Adipocyte (in vitro differentiated cells): ENCODE measurements at regions not wholly inside any gene's neighbourhood (a gene's known extent, or its start where the extent isn't known, plus 50 kb on each side); places are given as distances from the start of the nearest gene placed in this dataset.
A peak's percentile ranks its signal among the peaks of the same experiment; 100 is the strongest.

ENCODE experiments used
- DNase-seq: peaks from one replicate; pipeline ENCODE4 v3.0.0-alpha.2; 2015; ENCODE audit warnings: low read depth
- H3K27me3 ChIP-seq: replicated peaks from 2 replicates; pipeline ENCODE4 v1.7.0; 2013; ENCODE audit warnings: mild to moderate bottlenecking, low read length, moderate library complexity; ENCODE audit not compliant: control insufficient read depth, insufficient read depth
- H3K36me3 ChIP-seq: 2 replicates; pipeline ENCODE4 v1.7.0; 2013; ENCODE audit warnings: low read length, mild to moderate bottlenecking, moderate library complexity; ENCODE audit not compliant: control insufficient read depth, insufficient read depth, severe bottlenecking
- H3K4me1 ChIP-seq: 2 replicates; pipeline ENCODE4 v1.7.0; 2013; ENCODE audit warnings: mild to moderate bottlenecking, low read length, moderate library complexity; ENCODE audit not compliant: control insufficient read depth, insufficient read depth
- H3K4me3 ChIP-seq: 2 replicates; pipeline ENCODE4 v1.7.0; 2013; ENCODE audit warnings: mild to moderate bottlenecking, low read length, moderate library complexity
- H3K9ac ChIP-seq: 2 replicates; pipeline ENCODE4 v1.7.0; 2013; ENCODE audit warnings: mild to moderate bottlenecking, low read length, moderate library complexity
- H3K9me3 ChIP-seq: 2 replicates; pipeline ENCODE4 v1.7.0; 2013; ENCODE audit warnings: mild to moderate bottlenecking, low read length, moderate library complexity; ENCODE audit not compliant: control insufficient read depth

DNA sequence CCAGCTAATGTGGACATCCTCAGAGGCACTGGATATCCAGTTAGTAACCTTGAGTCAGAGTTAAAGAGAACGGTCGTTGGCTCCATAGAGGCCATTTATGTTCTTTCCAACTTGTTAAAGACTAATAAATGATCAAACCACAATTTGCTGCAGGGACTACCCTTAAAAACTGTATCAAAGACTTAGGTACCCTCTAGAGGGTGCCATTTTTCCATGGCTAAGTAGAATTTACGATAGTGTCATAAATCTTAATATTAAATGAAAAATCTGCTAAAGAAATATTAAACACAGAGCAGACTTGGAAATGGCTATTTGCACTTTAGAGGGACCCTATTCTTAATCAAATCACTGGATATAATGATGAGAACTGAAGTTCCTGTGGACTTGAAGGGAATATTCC is 685.2 kb upstream of the CHORDC1 start:
- DNase-seq, result peak; percentile 4
- no peak overlapping the region for H3K9ac ChIP-seq

GRCh38 chr11:90895850-90896249 is 673.0 kb upstream of the CHORDC1 start:
- H3K9me3 ChIP-seq, result no peaks in the 10 kb centered on the region
- no peak overlapping the region for H3K9ac ChIP-seq
- H3K27me3 ChIP-seq, result no peaks in the 10 kb centered on the region
- no peak overlapping the region for H3K4me3 ChIP-seq
- no peak for DNase-seq
- no peaks in the 10 kb centered on the region for H3K4me1 ChIP-seq
- no peaks in the 10 kb centered on the region for H3K36me3 ChIP-seq

More for the DNA sequence above, 685.2 kb upstream of the CHORDC1 start:
- no peaks in the 10 kb centered on the region for H3K36me3 ChIP-seq
- H3K4me1 ChIP-seq, result no peaks in the 10 kb centered on the region
- H3K9me3 ChIP-seq, result no peaks in the 10 kb centered on the region
- H3K27me3 ChIP-seq, result no peaks in the 10 kb centered on the region
- H3K4me3 ChIP-seq, result no peak overlapping the region

- H3K9me3 ChIP-seq, result no peaks in the 10 kb centered on the region
- no peak overlapping the region for H3K4me3 ChIP-seq
- no peaks in the 10 kb centered on the region for H3K27me3 ChIP-seq
- H3K36me3 ChIP-seq, result no peaks in the 10 kb centered on the region
- no peaks in the 10 kb centered on the region for H3K4me1 ChIP-seq
- no peak for DNase-seq
- no peak overlapping the region for H3K9ac ChIP-seq
Measured at GRCh38 chr11:90890347-90890746, 667.5 kb upstream of the CHORDC1 start.

- Histone ChIP-seq H3K36me3 (no peaks in the 10 kb centered on the region), H3K9me3 (no peaks in the 10 kb centered on the region), H3K9ac (no peak overlapping the region), H3K4me3 (no peak overlapping the region), H3K27me3 (no peaks in the 10 kb centered on the region), H3K4me1 (no peaks in the 10 kb centered on the region)
- no peak for DNase-seq
Measured at GRCh38 chr11:90884181-90884580, 661.3 kb upstream of the CHORDC1 start.

- Histone ChIP-seq H3K4me1 (no peaks in the 10 kb centered on the region), H3K27me3 (no peaks in the 10 kb centered on the region), H3K36me3 (no peaks in the 10 kb centered on the region), H3K4me3 (no peak overlapping the region), H3K9me3 (no peaks in the 10 kb centered on the region), H3K9ac (no peak overlapping the region)
- DNase-seq, result no peak
Measured at GRCh38 chr11:90874986-90875385, 652.1 kb upstream of the CHORDC1 start.

DNA sequence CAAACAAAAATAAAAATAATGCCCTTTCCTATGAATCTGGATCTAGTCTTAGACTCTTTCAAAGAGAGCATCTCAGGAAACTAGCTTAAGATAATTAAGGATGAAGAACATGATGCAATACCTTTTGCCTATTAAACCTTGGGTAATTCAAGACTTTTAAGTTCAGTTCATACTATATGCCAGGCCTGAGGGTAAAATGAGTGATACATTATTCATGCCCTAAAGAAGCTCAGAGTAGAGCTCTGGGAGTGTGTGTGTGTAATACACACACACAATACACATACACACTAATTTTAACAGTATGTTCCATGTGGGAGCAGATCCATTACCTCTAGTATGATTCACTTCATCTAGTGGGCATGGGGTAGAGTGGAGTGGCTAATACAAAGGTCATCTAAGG is 651.4 kb upstream of the CHORDC1 start:
- H3K9ac ChIP-seq, result no peak overlapping the region
- H3K9me3 ChIP-seq, result no peaks in the 10 kb centered on the region
- H3K27me3 ChIP-seq, result no peaks in the 10 kb centered on the region
- no peak for DNase-seq
- H3K4me3 ChIP-seq, result no peak overlapping the region
- H3K4me1 ChIP-seq, result no peaks in the 10 kb centered on the region
- no peaks in the 10 kb centered on the region for H3K36me3 ChIP-seq

DNA sequence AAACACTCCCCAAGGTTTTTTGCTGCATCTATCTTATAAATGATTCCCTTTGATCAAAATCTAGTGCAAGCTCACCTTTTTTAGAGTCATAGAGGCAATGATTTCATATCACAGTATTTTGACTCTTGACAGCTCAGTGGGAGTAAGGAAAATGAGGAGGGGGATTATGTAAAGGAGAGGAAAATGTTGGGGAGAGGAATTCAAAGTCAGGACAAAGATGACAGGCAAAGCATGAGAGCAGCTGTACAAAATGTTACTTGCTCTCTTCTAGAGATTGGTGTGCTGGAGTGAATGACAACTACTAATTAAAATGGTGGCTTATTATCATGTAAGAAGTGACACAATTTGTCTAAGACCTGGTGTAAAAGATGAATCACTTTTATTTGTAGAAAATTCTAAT is 644.6 kb upstream of the CHORDC1 start:
- H3K4me3 ChIP-seq, result no peak overlapping the region
- H3K27me3 ChIP-seq, result no peaks in the 10 kb centered on the region
- no peaks in the 10 kb centered on the region for H3K9me3 ChIP-seq
- DNase-seq, result no peak
- H3K36me3 ChIP-seq, result no peaks in the 10 kb centered on the region
- no peaks in the 10 kb centered on the region for H3K4me1 ChIP-seq
- no peak overlapping the region for H3K9ac ChIP-seq

DNA sequence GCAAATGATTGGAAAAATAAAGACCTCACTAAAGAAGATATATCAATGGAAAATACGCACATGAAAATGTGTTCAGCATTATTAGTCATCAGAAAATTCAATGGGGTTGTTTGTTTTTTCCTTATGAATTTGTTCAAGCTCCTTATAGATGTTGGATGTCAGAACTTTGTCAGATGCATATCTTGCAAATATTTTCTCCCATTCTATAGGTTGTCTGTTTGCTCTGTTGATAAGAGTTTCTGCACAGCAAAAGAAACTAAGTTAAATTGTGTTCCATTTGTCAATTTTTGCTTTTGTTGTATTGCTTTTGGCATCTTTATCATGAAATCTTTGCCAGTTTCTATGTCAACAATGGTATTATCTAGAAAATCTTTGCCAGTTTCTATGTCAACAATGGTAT is 633.9 kb upstream of the CHORDC1 start:
- no peaks in the 10 kb centered on the region for H3K9me3 ChIP-seq
- H3K4me1 ChIP-seq, result no peaks in the 10 kb centered on the region
- H3K36me3 ChIP-seq, result no peaks in the 10 kb centered on the region
- no peaks in the 10 kb centered on the region for H3K27me3 ChIP-seq
- DNase-seq, result no peak
- no peak overlapping the region for H3K4me3 ChIP-seq
- H3K9ac ChIP-seq, result no peak overlapping the region

DNA sequence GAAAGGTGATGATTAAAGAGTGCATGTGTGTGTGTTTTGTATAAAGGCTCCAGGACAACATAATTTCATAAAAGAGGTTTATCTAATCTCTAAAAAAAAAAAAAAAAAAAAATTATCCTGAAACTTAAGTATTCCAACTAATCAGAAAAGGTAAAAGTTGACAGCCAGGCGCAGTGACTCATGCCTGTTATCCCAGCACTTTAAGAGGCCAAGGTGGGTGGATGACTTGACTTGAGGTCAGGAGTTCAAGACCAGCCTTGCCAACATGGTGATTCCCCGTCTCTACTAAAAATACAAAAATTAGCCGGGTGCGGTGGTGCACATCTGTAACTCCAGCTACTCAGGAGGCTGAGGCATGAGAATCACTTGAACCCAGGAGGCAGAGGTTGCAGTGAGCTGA is 632.7 kb upstream of the CHORDC1 start:
- no peaks in the 10 kb centered on the region for H3K4me1 ChIP-seq
- DNase-seq, result no peak
- H3K36me3 ChIP-seq, result no peaks in the 10 kb centered on the region
- H3K27me3 ChIP-seq, result no peaks in the 10 kb centered on the region
- H3K9ac ChIP-seq, result no peak overlapping the region
- H3K9me3 ChIP-seq, result no peaks in the 10 kb centered on the region
- no peak overlapping the region for H3K4me3 ChIP-seq

- Histone ChIP-seq H3K4me3 (no peak overlapping the region), H3K27me3 (no peaks in the 10 kb centered on the region), H3K9ac (no peak overlapping the region), H3K9me3 (no peaks in the 10 kb centered on the region), H3K36me3 (no peaks in the 10 kb centered on the region), H3K4me1 (no peaks in the 10 kb centered on the region)
- no peak for DNase-seq
Measured at GRCh38 chr11:90851196-90851595, 628.3 kb upstream of the CHORDC1 start.

GRCh38 chr11:90849312-90849711 is 626.5 kb upstream of the CHORDC1 start:
- no peak overlapping the region for H3K4me3 ChIP-seq
- no peaks in the 10 kb centered on the region for H3K9me3 ChIP-seq
- H3K4me1 ChIP-seq, result no peaks in the 10 kb centered on the region
- DNase-seq, result no peak
- no peaks in the 10 kb centered on the region for H3K27me3 ChIP-seq
- no peak overlapping the region for H3K9ac ChIP-seq
- no peaks in the 10 kb centered on the region for H3K36me3 ChIP-seq

GRCh38 chr11:90847268-90847886 is 624.5 kb upstream of the CHORDC1 start:
- Histone ChIP-seq H3K36me3 (no peaks in the 10 kb centered on the region), H3K9me3 (no peaks in the 10 kb centered on the region), H3K4me1 (no peaks in the 10 kb centered on the region), H3K9ac (no peak overlapping the region), H3K4me3 (no peak overlapping the region), H3K27me3 (no peaks in the 10 kb centered on the region)
- DNase-seq, result no peak
